ENCODE measurements at regions not wholly inside any gene's neighbourhood (a gene's known extent, or its start where the extent isn't known, plus 50 kb on each side); places are given as distances from the start of the nearest gene placed in this dataset.

DNA sequence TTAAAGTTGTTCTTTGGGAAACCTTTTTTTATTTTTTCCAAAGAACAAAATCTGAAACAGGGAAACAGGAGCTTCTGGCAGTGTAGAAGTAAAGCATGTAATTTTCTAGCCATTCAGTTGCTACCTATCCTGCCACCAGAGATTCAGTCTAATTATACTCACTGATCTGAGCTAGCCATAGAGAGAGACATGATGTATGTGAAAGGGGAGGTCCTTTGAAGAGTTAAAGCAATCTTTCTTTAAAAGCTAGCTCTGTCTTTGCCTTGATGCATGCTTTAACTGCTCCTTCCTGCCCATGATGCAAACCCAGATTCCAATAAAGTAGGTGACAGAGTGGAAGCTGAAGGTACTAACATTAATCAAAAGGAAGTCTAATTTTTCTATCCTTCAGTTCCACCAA lies 114.1 kb upstream of the GRIK2 start:
- POLR2A ChIA-PET: no interaction called here
- H3K36me3 ChIP-seq (ENCODE audit: control insufficient read depth in 4 of 4, insufficient read depth in 4 of 4, low read length in 3 of 4): no peaks in the 10 kb centered on the region
- no peaks in the 10 kb centered on the region for H3K9me3 ChIP-seq (ENCODE audit: control extremely low read depth in 1 of 5, control insufficient read depth in 4 of 5, insufficient read depth in 2 of 5, low read depth in 1 of 5, low read length in 4 of 5)
- no peak overlapping the region for H3K4me3 ChIP-seq (ENCODE audit: control insufficient read depth in 1 of 7, extremely low read depth in 1 of 7, insufficient read depth in 4 of 7, low read depth in 2 of 7, low read length in 6 of 7)
- DNase-seq: no peak
- H3K4me1 ChIP-seq (ENCODE audit: control extremely low read depth in 1 of 4, control insufficient read depth in 4 of 4, insufficient read depth in 4 of 4, low read length in 3 of 4): no peaks in the 10 kb centered on the region
- H3K27me3 ChIP-seq (replicated peaks in 2 of 5; ENCODE audit: control insufficient read depth in 4 of 5, insufficient read depth in 5 of 5, low read length in 4 of 5): no peaks in the 10 kb centered on the region
- CTCF ChIA-PET: no interaction called here
- no peak overlapping the region for H3K27ac ChIP-seq (ENCODE audit: insufficient read depth in 1 of 2, low read depth in 1 of 2, low read length in 2 of 2, poor library complexity in 1 of 2, severe bottlenecking in 2 of 2)

DNA sequence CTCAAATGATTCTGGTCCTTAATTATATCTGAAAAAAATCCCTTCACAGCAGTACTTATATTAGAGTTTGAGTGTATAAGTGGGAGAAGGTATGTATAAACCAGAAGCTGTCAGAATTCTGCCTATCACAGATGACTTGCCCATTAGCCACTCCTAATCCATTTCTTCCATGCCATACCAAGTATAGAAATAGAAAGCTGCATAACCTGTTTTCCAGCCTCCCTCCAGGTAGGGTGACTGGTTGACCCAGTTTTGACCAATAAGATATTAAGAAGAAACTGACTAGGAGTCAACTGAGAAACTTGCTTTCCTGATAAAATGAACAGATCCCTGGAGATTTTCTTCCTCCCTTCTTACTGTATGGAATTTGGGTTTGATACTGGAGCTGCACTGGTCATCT lies 112.2 kb upstream of the GRIK2 start:
- ChIA-PET CTCF (no interaction called here), POLR2A (no interaction called here)
- no peaks in the 10 kb centered on the region for H3K36me3 ChIP-seq (ENCODE audit: control insufficient read depth in 4 of 4, insufficient read depth in 4 of 4, low read length in 3 of 4)
- no peak overlapping the region for H3K27ac ChIP-seq (ENCODE audit: insufficient read depth in 1 of 2, low read depth in 1 of 2, low read length in 2 of 2, poor library complexity in 1 of 2, severe bottlenecking in 2 of 2)
- DNase-seq: no peak
- H3K4me1 ChIP-seq (ENCODE audit: control extremely low read depth in 1 of 4, control insufficient read depth in 4 of 4, insufficient read depth in 4 of 4, low read length in 3 of 4): no peaks in the 10 kb centered on the region
- no peak overlapping the region for H3K4me3 ChIP-seq (ENCODE audit: control insufficient read depth in 1 of 7, extremely low read depth in 1 of 7, insufficient read depth in 4 of 7, low read depth in 2 of 7, low read length in 6 of 7)
- H3K27me3 ChIP-seq (replicated peaks in 2 of 5; ENCODE audit: control insufficient read depth in 4 of 5, insufficient read depth in 5 of 5, low read length in 4 of 5): no peaks in the 10 kb centered on the region
- H3K9me3 ChIP-seq (ENCODE audit: control extremely low read depth in 1 of 5, control insufficient read depth in 4 of 5, insufficient read depth in 2 of 5, low read depth in 1 of 5, low read length in 4 of 5): no peaks in the 10 kb centered on the region

DNA sequence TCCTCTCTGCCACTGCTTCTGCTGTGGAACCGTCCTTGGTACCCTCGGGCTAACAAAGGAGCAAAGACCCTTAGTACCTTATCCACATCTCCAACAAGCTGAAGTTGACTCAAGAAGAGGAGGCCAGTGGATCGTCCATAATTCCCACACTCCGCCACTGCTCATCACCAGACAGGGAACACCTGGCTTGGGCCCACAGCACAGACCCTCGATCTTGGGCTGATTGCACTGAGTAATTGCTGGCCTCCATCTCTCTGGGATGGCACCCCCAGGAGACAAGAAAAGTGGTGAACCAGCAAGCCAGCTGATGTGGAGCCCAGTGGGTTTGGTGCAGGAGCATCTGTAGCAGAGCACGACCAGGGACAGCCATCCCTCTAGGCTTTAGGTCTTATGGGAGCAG lies 109.4 kb upstream of the GRIK2 start:
- ChIA-PET POLR2A (interaction anchor here (0.9 kb wide), 1 partner anchor 26 kb away, joined by 3 read pairs; no protein-coding TSS in a partner anchor), CTCF (no interaction called here)
- no peak overlapping the region for H3K4me3 ChIP-seq (ENCODE audit: control insufficient read depth in 1 of 7, extremely low read depth in 1 of 7, insufficient read depth in 4 of 7, low read depth in 2 of 7, low read length in 6 of 7)
- H3K4me1 ChIP-seq (ENCODE audit: control extremely low read depth in 1 of 4, control insufficient read depth in 4 of 4, insufficient read depth in 4 of 4, low read length in 3 of 4): no peaks in the 10 kb centered on the region
- no peak overlapping the region for H3K27ac ChIP-seq (ENCODE audit: insufficient read depth in 1 of 2, low read depth in 1 of 2, low read length in 2 of 2, poor library complexity in 1 of 2, severe bottlenecking in 2 of 2)
- DNase-seq: no peak
- no peaks in the 10 kb centered on the region for H3K36me3 ChIP-seq (ENCODE audit: control insufficient read depth in 4 of 4, insufficient read depth in 4 of 4, low read length in 3 of 4)
- no peaks in the 10 kb centered on the region for H3K27me3 ChIP-seq (replicated peaks in 2 of 5; ENCODE audit: control insufficient read depth in 4 of 5, insufficient read depth in 5 of 5, low read length in 4 of 5)
- H3K9me3 ChIP-seq (ENCODE audit: control extremely low read depth in 1 of 5, control insufficient read depth in 4 of 5, insufficient read depth in 2 of 5, low read depth in 1 of 5, low read length in 4 of 5): no peaks in the 10 kb centered on the region
- WGBS (ENCODE audit: insufficient coverage): 93% methylated on average over 5 of the region's 6 CpGs

DNA sequence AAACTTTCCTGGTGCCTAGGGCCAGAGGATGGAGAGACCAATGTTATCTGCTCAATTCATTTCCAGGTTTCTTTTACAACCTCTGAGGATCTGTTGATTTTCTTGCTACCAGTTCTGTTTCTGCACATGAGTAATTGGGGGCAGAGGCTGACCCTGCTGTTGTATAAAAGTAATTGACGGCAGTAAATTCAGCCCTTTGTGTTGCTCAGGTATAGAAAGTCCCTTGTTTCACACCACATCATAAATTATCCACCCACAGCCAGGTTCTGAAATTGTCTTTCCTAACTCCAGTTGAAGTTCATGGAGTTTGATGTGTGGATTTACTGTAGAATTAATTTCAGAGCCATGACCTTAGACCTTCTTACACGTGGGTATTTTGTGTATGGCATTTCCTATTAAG lies 107.4 kb upstream of the GRIK2 start:
- Histone ChIP-seq H3K27me3 (replicated peaks in 2 of 5; ENCODE audit: control insufficient read depth in 4 of 5, insufficient read depth in 5 of 5, low read length in 4 of 5) (no peaks in the 10 kb centered on the region), H3K9me3 (ENCODE audit: control extremely low read depth in 1 of 5, control insufficient read depth in 4 of 5, insufficient read depth in 2 of 5, low read depth in 1 of 5, low read length in 4 of 5) (peaks cover 0 to 2% (median 0%) of the 10 kb centered on the region in 5 experiments), H3K36me3 (ENCODE audit: control insufficient read depth in 4 of 4, insufficient read depth in 4 of 4, low read length in 3 of 4) (no peaks in the 10 kb centered on the region), H3K27ac (ENCODE audit: insufficient read depth in 1 of 2, low read depth in 1 of 2, low read length in 2 of 2, poor library complexity in 1 of 2, severe bottlenecking in 2 of 2) (no peak overlapping the region), H3K4me1 (ENCODE audit: control extremely low read depth in 1 of 4, control insufficient read depth in 4 of 4, insufficient read depth in 4 of 4, low read length in 3 of 4) (no peaks in the 10 kb centered on the region), H3K4me3 (ENCODE audit: control insufficient read depth in 1 of 7, extremely low read depth in 1 of 7, insufficient read depth in 4 of 7, low read depth in 2 of 7, low read length in 6 of 7) (no peak overlapping the region)
- CTCF ChIA-PET: no interaction called here
- POLR2A ChIA-PET: no interaction called here
- no peak for DNase-seq
- 100% methylated on average over 1 of the region's 2 CpGs for WGBS (ENCODE audit: insufficient coverage)

DNA sequence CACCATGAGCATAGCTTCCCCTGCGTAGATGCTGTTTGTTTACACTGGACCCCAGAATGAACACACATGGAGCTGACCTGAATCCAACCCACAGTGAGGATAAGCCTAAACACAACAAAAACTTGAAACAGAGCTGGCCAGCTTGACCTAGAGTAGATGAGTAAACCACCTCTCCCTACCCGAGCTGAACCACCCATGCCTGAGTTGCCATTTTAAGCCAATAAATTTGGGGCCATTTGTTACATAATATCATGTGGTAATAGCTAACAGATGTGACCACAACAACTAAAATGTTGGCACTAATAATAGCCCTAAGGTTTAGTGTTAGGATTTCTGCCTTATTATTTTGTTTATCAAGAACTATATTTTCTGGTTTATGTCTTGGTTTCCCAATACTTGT lies 103.2 kb upstream of the GRIK2 start:
- Histone ChIP-seq H3K36me3 (ENCODE audit: control insufficient read depth in 4 of 4, insufficient read depth in 4 of 4, low read length in 3 of 4) (no peaks in the 10 kb centered on the region), H3K9me3 (ENCODE audit: control extremely low read depth in 1 of 5, control insufficient read depth in 4 of 5, insufficient read depth in 2 of 5, low read depth in 1 of 5, low read length in 4 of 5) (peaks cover 0 to 2% (median 0%) of the 10 kb centered on the region in 5 experiments), H3K4me3 (ENCODE audit: control insufficient read depth in 1 of 7, extremely low read depth in 1 of 7, insufficient read depth in 4 of 7, low read depth in 2 of 7, low read length in 6 of 7) (no peak overlapping the region), H3K27ac (ENCODE audit: insufficient read depth in 1 of 2, low read depth in 1 of 2, low read length in 2 of 2, poor library complexity in 1 of 2, severe bottlenecking in 2 of 2) (no peak overlapping the region), H3K4me1 (ENCODE audit: control extremely low read depth in 1 of 4, control insufficient read depth in 4 of 4, insufficient read depth in 4 of 4, low read length in 3 of 4) (no peaks in the 10 kb centered on the region), H3K27me3 (replicated peaks in 2 of 5; ENCODE audit: control insufficient read depth in 4 of 5, insufficient read depth in 5 of 5, low read length in 4 of 5) (no peaks in the 10 kb centered on the region)
- ChIA-PET POLR2A (no interaction called here), CTCF (no interaction called here)
- WGBS (ENCODE audit: insufficient coverage): 100% methylated on average over 1 of the region's 2 CpGs
- no peak for DNase-seq

DNA sequence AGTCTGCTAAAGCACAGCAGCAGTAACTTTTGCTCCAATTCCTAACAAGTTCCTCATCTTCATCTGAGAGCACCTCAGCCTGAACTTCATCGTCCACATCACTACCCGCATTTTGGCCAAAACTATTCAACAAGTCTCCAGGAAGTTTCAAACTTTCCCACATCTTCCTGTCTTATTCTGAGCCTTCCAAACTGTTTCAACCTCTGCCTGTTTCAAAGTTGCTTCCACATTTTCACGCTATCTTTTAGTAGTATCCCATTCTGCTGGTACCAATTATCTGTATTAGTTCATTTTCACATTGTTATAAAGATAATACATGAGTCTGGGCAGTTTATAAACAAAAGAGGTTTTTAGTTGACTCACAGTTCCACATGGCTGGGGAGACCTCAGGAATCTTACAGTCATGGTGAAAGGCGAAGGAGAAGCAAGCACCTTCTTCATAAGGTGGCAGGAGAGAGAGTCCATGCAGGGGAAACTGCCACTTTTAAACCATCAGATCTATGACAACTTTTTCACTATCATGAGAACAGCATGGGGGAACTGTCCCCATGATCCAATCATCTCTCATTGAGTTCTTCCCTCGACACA lies 99.4 kb upstream of the GRIK2 start:
- ChIA-PET CTCF (no interaction called here), POLR2A (no interaction called here)
- H3K27me3 ChIP-seq (replicated peaks in 2 of 5; ENCODE audit: control insufficient read depth in 4 of 5, insufficient read depth in 5 of 5, low read length in 4 of 5): no peaks in the 10 kb centered on the region
- H3K4me1 ChIP-seq (ENCODE audit: control extremely low read depth in 1 of 4, control insufficient read depth in 4 of 4, insufficient read depth in 4 of 4, low read length in 3 of 4): no peaks in the 10 kb centered on the region
- no peak overlapping the region for H3K27ac ChIP-seq (ENCODE audit: insufficient read depth in 1 of 2, low read depth in 1 of 2, low read length in 2 of 2, poor library complexity in 1 of 2, severe bottlenecking in 2 of 2)
- 84% methylated on average over 2 of the region's 5 CpGs for WGBS (ENCODE audit: insufficient coverage)
- peaks cover 0 to 2% (median 0%) of the 10 kb centered on the region in 5 experiments for H3K9me3 ChIP-seq (ENCODE audit: control extremely low read depth in 1 of 5, control insufficient read depth in 4 of 5, insufficient read depth in 2 of 5, low read depth in 1 of 5, low read length in 4 of 5)
- no peak overlapping the region for H3K4me3 ChIP-seq (ENCODE audit: control insufficient read depth in 1 of 7, extremely low read depth in 1 of 7, insufficient read depth in 4 of 7, low read depth in 2 of 7, low read length in 6 of 7)
- DNase-seq: no peak
- H3K36me3 ChIP-seq (ENCODE audit: control insufficient read depth in 4 of 4, insufficient read depth in 4 of 4, low read length in 3 of 4): no peaks in the 10 kb centered on the region

DNA sequence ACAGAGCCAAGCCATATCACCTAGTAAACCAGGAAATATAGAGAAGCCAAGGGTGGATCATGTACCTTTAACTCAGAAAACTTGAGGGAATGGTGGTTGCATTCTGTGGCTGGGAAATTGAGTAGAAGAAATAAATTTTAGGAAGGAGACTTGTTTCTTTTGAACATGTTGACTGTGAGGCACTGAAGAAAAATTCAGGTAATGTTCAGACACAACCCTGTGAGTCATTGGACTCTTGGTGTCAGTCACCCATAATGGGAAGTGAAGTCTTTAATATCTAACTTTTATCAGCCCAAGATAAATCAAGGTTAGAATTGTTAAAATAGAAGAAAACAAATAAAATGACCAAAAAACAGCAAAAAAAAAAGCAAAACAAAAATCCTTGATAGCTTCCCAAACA lies 98.8 kb upstream of the GRIK2 start:
- POLR2A ChIA-PET: no interaction called here
- Histone ChIP-seq H3K36me3 (ENCODE audit: control insufficient read depth in 4 of 4, insufficient read depth in 4 of 4, low read length in 3 of 4) (no peaks in the 10 kb centered on the region), H3K4me3 (ENCODE audit: control insufficient read depth in 1 of 7, extremely low read depth in 1 of 7, insufficient read depth in 4 of 7, low read depth in 2 of 7, low read length in 6 of 7) (no peak overlapping the region), H3K9me3 (ENCODE audit: control extremely low read depth in 1 of 5, control insufficient read depth in 4 of 5, insufficient read depth in 2 of 5, low read depth in 1 of 5, low read length in 4 of 5) (peaks cover 0 to 2% (median 0%) of the 10 kb centered on the region in 5 experiments), H3K27ac (ENCODE audit: insufficient read depth in 1 of 2, low read depth in 1 of 2, low read length in 2 of 2, poor library complexity in 1 of 2, severe bottlenecking in 2 of 2) (no peak overlapping the region), H3K27me3 (replicated peaks in 2 of 5; ENCODE audit: control insufficient read depth in 4 of 5, insufficient read depth in 5 of 5, low read length in 4 of 5) (no peaks in the 10 kb centered on the region), H3K4me1 (ENCODE audit: control extremely low read depth in 1 of 4, control insufficient read depth in 4 of 4, insufficient read depth in 4 of 4, low read length in 3 of 4) (no peaks in the 10 kb centered on the region)
- no peak for DNase-seq
- CTCF ChIA-PET: no interaction called here

Measured in common myeloid progenitor, CD34-positive (primary cell).